H1 (cell line): ENCODE measurements at regions not wholly inside any gene's neighbourhood (a gene's known extent, or its start where the extent isn't known, plus 50 kb on each side); places are given as distances from the start of the nearest gene placed in this dataset.

Source experiments
- CEBPB ChIP-seq: IDR thresholded peaks from 2 replicates; pipeline ENCODE4 v1.6.1; 2012; ENCODE audit warnings: low read depth, low read length
- CREB1 ChIP-seq: IDR thresholded peaks from 2 replicates; pipeline ENCODE4 v1.6.1; 2012; ENCODE audit warnings: inconsistent platforms
- EGR1 ChIP-seq: IDR thresholded peaks from 2 replicates; pipeline ENCODE4 v1.6.1; 2011; ENCODE audit warnings: low read depth, low read length, borderline replicate concordance
- EZH2 ChIP-seq: fragments of 200-600 bp; sonication (generic); IDR thresholded peaks from 2 replicates; pipeline ENCODE4 v1.7.1; 2012; ENCODE audit warnings: low read depth, mild to moderate bottlenecking, moderate library complexity, low read length, inconsistent platforms; ENCODE audit not compliant: severe bottlenecking
- FOSL1 ChIP-seq: IDR thresholded peaks from 2 replicates; pipeline ENCODE4 v1.6.1; 2011; ENCODE audit warnings: mild to moderate bottlenecking, low read depth, low read length, moderate library complexity; ENCODE audit not compliant: insufficient read depth
- HDAC2 ChIP-seq, 2 experiments: fragments of 300-600 bp in 1 of 2; sonication (generic) in 1 of 2; IDR thresholded peaks; 2 replicates each; pipeline ENCODE4 v1.6.1; 2011 to 2012; ENCODE audit warnings: low read depth in 2 of 2, low read length in 2 of 2, mild to moderate bottlenecking in 2 of 2, moderate library complexity in 2 of 2, borderline replicate concordance in 1 of 2, inconsistent platforms in 1 of 2
- HDAC6 ChIP-seq: IDR thresholded peaks from one replicate; pipeline ENCODE4 v1.7.1; 2012; ENCODE audit warnings: low read depth, mild to moderate bottlenecking, inconsistent platforms, low read length, moderate library complexity
- KDM4A ChIP-seq: IDR thresholded peaks from one replicate; pipeline ENCODE4 v1.7.1; 2012; ENCODE audit warnings: low read depth, mild to moderate bottlenecking, moderate library complexity, low read length, inconsistent platforms; ENCODE audit not compliant: severe bottlenecking
- MAFK ChIP-seq: IDR thresholded peaks from 2 replicates; pipeline ENCODE4 v1.6.1; 2012; ENCODE audit warnings: low read depth, mild to moderate bottlenecking, improper control_type of control experiment, low read length
- SP4 ChIP-seq: IDR thresholded peaks from 2 replicates; pipeline ENCODE4 v1.6.1; 2012; ENCODE audit warnings: low read length, inconsistent platforms
- SRF ChIP-seq: IDR thresholded peaks from 2 replicates; pipeline ENCODE4 v1.6.1; 2011; ENCODE audit warnings: mild to moderate bottlenecking, low read depth, low read length, moderate library complexity
- SUZ12 ChIP-seq: fragments of 200-600 bp; sonication (generic); IDR thresholded peaks from 2 replicates; pipeline ENCODE4 v1.6.1; 2012; ENCODE audit warnings: mild to moderate bottlenecking, inconsistent platforms, low read length, moderate library complexity, mixed read lengths
- YY1 ChIP-seq: IDR thresholded peaks from 2 replicates; pipeline ENCODE4 v1.6.1; 2011; ENCODE audit warnings: low read depth, mild to moderate bottlenecking, low read length
- TF ChIP-seq, protein P1 (sequence below), 3 experiments: IDR thresholded peaks; 1 replicate in 2 of 3; 2 replicates in 1 of 3; pipeline versions ENCODE4 v1.5.1 to v1.6.1; 2011; ENCODE audit warnings: low read length in 3 of 3, mild to moderate bottlenecking in 3 of 3, inconsistent platforms in 2 of 3, low read depth in 1 of 3, moderate library complexity in 1 of 3; ENCODE audit not compliant: insufficient read depth in 1 of 3; ENCODE audit errors: control extremely low read depth in 1 of 3
- TF ChIP-seq, protein P2 (sequence below): IDR thresholded peaks from 2 replicates; pipeline ENCODE4 v1.6.1; 2011; ENCODE audit warnings: low read depth, mild to moderate bottlenecking, low read length; ENCODE audit not compliant: insufficient read depth
- TF ChIP-seq, protein P3 (sequence below): IDR thresholded peaks from 2 replicates; pipeline ENCODE4 v1.6.1; 2011; ENCODE audit warnings: low read length, improper control_type of control experiment
- TF ChIP-seq, protein P4 (sequence below): IDR thresholded peaks from 2 replicates; pipeline ENCODE4 v1.6.1; 2012; ENCODE audit warnings: low read length, inconsistent platforms

GRCh38 chr1:148388260-148389026, 94.7 kb downstream of the PPIAL4G start (continued):
- TF ChIP-seq EGR1 (no peak; the same call in 1 of the 2 replicates), SRF (no peak), FOSL1 (no peak), YY1 (no peak), EZH2 (no peak), CREB1 (peak; percentile 93), CEBPB (peak; percentile 65), HDAC2 (IDR thresholded peaks at IDR 0.05; ENCODE audit: borderline replicate concordance in 1 of 2, low read depth in 2 of 2, low read length in 2 of 2) (no peak), KDM4A (peak; percentile 72), MAFK (no peak), SP4 (no peak), SUZ12 (no peak), HDAC6 (no peak)
- TF ChIP-seq, protein P1, sequence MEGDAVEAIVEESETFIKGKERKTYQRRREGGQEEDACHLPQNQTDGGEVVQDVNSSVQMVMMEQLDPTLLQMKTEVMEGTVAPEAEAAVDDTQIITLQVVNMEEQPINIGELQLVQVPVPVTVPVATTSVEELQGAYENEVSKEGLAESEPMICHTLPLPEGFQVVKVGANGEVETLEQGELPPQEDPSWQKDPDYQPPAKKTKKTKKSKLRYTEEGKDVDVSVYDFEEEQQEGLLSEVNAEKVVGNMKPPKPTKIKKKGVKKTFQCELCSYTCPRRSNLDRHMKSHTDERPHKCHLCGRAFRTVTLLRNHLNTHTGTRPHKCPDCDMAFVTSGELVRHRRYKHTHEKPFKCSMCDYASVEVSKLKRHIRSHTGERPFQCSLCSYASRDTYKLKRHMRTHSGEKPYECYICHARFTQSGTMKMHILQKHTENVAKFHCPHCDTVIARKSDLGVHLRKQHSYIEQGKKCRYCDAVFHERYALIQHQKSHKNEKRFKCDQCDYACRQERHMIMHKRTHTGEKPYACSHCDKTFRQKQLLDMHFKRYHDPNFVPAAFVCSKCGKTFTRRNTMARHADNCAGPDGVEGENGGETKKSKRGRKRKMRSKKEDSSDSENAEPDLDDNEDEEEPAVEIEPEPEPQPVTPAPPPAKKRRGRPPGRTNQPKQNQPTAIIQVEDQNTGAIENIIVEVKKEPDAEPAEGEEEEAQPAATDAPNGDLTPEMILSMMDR (IDR thresholded peaks at IDR 0.05; ENCODE audit: control extremely low read depth in 1 of 3, insufficient read depth in 1 of 3, low read depth in 1 of 3, low read length in 3 of 3) = no peak
- TF ChIP-seq, protein P2, sequence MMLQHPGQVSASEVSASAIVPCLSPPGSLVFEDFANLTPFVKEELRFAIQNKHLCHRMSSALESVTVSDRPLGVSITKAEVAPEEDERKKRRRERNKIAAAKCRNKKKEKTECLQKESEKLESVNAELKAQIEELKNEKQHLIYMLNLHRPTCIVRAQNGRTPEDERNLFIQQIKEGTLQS = no peak
- TF ChIP-seq, protein P3, sequence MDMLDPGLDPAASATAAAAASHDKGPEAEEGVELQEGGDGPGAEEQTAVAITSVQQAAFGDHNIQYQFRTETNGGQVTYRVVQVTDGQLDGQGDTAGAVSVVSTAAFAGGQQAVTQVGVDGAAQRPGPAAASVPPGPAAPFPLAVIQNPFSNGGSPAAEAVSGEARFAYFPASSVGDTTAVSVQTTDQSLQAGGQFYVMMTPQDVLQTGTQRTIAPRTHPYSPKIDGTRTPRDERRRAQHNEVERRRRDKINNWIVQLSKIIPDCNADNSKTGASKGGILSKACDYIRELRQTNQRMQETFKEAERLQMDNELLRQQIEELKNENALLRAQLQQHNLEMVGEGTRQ = no peak
- TF ChIP-seq, protein P4, sequence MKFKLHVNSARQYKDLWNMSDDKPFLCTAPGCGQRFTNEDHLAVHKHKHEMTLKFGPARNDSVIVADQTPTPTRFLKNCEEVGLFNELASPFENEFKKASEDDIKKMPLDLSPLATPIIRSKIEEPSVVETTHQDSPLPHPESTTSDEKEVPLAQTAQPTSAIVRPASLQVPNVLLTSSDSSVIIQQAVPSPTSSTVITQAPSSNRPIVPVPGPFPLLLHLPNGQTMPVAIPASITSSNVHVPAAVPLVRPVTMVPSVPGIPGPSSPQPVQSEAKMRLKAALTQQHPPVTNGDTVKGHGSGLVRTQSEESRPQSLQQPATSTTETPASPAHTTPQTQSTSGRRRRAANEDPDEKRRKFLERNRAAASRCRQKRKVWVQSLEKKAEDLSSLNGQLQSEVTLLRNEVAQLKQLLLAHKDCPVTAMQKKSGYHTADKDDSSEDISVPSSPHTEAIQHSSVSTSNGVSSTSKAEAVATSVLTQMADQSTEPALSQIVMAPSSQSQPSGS = 0 out of 2 replicates have a peak, but pooled peaks have one; percentile 21
